Uterus (tissue), 3 donors: ENCODE measurements at regions not wholly inside any gene's neighbourhood (a gene's known extent, or its start where the extent isn't known, plus 50 kb on each side); places are given as distances from the start of the nearest gene placed in this dataset.

Experiments used
- DNase-seq, 2 donors: peaks; one replicate each; pipeline ENCODE4 v3.0.0-alpha.2; 2019 to 2020
- H3K27ac ChIP-seq, 2 donors: fragments of 200-600 bp; sonication (generic); 1 replicate in 1 of 2; 2 replicates in 1 of 2; pipeline ENCODE4 v1.5.1; 2016 to 2018
- H3K27me3 ChIP-seq, 2 donors: fragments of 200-600 bp; sonication (generic); one replicate each; pipeline ENCODE4 v1.5.1; 2018 to 2019; ENCODE audit warnings: control low read depth in 1 of 2
- H3K36me3 ChIP-seq, 2 donors: fragments of 200-600 bp; sonication (generic); one replicate each; pipeline ENCODE4 v1.5.1; 2019; ENCODE audit warnings: control low read depth in 1 of 2
- H3K4me1 ChIP-seq, 2 donors: fragments of 200-600 bp; sonication (generic); one replicate each; pipeline ENCODE4 v1.5.1; 2018 to 2019; ENCODE audit warnings: control low read depth in 1 of 2
- H3K4me3 ChIP-seq, 2 donors: fragments of 200-600 bp; sonication (generic); 1 replicate in 1 of 2; 2 replicates in 1 of 2; pipeline ENCODE4 v1.5.1; 2018 to 2019; ENCODE audit warnings: mild to moderate bottlenecking in 1 of 2
- H3K9me3 ChIP-seq, 2 donors: fragments of 200-600 bp; sonication (generic); one replicate each; pipeline ENCODE4 v1.5.1; 2019; ENCODE audit warnings: control low read depth in 1 of 2
- POLR2A ChIP-seq, 2 donors: fragments of 450-650 bp; IDR thresholded peaks; one replicate each; pipeline ENCODE4 v1.6.1; 2016; ENCODE audit warnings: antibody characterized with exemption in 2 of 2, mild to moderate bottlenecking in 1 of 2, moderate library complexity in 1 of 2
- intact Hi-C: fragments of 100-400 bp; cut with DNase I; formaldehyde crosslinking; loops from one replicate; pipeline ENCODE4 v1.15.1; 2023; ENCODE audit warnings: low total_unique reads
- TF ChIP-seq, protein P1 (sequence below), 4 experiments: fragments of 200-600 bp in 2 of 4; fragments of 450-650 bp in 2 of 4; sonication (generic) in 2 of 4; IDR thresholded peaks; one replicate each; pipeline ENCODE4 v1.5.1; 2016 to 2019; ENCODE audit warnings: antibody characterized with exemption in 4 of 4, mild to moderate bottlenecking in 2 of 4, moderate library complexity in 1 of 4
- donor health status: DM: yes; HTN: yes; CAD: no.

DNA sequence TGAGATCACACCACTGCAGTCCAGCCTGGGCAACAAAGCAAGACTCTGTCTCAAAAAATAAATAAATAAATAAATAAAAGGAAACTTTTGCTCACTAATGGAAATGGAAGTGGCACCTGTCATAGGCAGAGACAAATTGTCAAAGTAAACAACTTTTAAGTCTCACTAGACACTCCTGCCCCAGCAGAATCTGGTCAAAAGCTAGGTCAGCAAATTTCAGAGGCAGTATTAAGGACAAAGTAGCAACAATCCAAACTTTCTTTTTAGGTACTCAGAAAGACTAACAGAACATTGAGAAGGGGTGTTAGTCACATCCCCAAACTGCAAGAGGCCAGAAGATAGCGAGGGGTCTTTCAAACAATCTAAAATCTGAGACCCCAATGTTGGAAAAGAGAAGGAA is 101.4 kb upstream of the MSX2 start:
- no peak for DNase-seq
- Histone ChIP-seq H3K27me3 (no peaks in the 10 kb centered on the region), H3K9me3 (no peaks in the 10 kb centered on the region), H3K4me3 (no peak overlapping the region), H3K27ac (no peak overlapping the region), H3K4me1 (no peaks in the 10 kb centered on the region), H3K36me3 (no peaks in the 10 kb centered on the region)
- intact Hi-C loops, result no loop called here
- no peak for TF ChIP-seq POLR2A (IDR thresholded peaks at IDR 0.05)
- TF ChIP-seq, protein P1, sequence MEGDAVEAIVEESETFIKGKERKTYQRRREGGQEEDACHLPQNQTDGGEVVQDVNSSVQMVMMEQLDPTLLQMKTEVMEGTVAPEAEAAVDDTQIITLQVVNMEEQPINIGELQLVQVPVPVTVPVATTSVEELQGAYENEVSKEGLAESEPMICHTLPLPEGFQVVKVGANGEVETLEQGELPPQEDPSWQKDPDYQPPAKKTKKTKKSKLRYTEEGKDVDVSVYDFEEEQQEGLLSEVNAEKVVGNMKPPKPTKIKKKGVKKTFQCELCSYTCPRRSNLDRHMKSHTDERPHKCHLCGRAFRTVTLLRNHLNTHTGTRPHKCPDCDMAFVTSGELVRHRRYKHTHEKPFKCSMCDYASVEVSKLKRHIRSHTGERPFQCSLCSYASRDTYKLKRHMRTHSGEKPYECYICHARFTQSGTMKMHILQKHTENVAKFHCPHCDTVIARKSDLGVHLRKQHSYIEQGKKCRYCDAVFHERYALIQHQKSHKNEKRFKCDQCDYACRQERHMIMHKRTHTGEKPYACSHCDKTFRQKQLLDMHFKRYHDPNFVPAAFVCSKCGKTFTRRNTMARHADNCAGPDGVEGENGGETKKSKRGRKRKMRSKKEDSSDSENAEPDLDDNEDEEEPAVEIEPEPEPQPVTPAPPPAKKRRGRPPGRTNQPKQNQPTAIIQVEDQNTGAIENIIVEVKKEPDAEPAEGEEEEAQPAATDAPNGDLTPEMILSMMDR (IDR thresholded peaks at IDR 0.05), result no peak

DNA sequence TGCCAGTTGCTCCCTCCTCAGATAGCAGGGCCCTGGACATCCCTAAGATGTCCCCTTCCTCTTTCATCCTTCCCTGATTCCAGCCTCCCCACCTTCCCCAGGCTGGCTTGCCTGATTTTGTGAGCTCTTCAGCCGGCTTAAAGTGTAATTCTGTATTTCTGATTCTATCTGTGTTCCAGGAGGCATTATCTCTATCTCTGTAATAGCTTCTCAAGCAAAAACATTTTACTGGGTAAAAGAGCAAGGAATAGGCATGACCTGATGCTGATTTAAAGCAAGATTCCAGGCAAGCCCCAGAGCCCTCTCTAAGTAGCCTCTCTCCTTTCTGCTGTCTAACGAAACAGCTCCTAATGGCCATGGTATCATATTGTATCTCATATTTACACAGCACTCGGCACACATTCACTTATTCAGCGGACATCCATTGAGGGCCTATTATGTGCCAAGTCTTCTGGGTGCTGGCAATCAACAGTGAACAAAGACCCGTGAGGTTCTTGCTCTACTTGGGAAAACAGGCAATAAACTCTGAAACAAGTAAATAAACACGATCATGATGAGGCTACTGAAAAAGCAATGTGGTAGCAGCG is 100.9 kb upstream of the MSX2 start:
- Histone ChIP-seq H3K4me1 (no peaks in the 10 kb centered on the region), H3K9me3 (no peaks in the 10 kb centered on the region), H3K27me3 (no peaks in the 10 kb centered on the region), H3K4me3 (no peak overlapping the region), H3K36me3 (no peaks in the 10 kb centered on the region), H3K27ac (no peak overlapping the region)
- TF ChIP-seq, protein P1 (IDR thresholded peaks at IDR 0.05), result no peak
- TF ChIP-seq POLR2A (IDR thresholded peaks at IDR 0.05), result no peak
- DNase-seq, result no peak
- intact Hi-C loops, result no loop called here

DNA sequence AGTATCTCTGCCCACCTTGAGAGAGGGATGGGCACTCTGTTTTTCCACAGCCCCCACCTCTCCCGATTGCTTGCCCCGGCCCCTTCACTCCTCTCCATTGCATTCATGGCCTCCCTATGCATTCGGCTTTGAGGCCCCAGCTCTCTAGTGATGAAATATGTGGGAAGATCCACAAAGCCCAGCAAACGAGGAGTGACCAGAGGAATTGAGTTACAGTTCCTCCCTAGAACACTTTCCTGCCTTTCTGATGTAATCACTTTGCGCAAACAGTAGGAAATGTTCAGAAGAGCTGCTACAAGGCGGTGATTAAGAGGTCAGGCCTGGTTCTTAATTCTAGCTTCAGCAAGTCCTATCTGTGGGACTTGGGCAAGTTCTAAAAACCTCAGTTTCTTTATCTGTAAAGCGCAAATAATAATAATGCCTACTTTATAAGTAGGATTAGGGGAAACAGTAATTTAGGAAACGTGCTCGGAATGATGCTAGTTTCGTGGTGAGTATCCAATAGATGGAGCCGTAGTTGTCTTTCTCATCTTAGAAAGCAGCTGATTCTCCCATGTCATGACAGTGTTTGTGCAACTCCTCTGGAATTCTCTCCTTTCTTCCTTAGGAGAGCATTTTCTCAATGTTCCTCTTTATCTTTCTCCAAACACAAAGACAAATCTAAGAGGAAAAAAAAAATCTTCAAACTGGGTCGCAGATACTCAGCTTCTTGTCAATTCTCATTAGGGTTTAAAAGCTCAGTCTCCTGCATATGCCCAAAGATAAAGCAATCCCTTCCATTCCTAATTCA is 99.5 kb upstream of the MSX2 start:
- DNase-seq, result no peak
- Histone ChIP-seq H3K27ac (no peak overlapping the region), H3K9me3 (no peaks in the 10 kb centered on the region), H3K36me3 (no peaks in the 10 kb centered on the region), H3K4me1 (no peaks in the 10 kb centered on the region), H3K4me3 (no peak overlapping the region), H3K27me3 (no peaks in the 10 kb centered on the region)
- intact Hi-C loops, result no loop called here
- TF ChIP-seq, protein P1 (IDR thresholded peaks at IDR 0.05), result no peak
- no peak for TF ChIP-seq POLR2A (IDR thresholded peaks at IDR 0.05)

DNA sequence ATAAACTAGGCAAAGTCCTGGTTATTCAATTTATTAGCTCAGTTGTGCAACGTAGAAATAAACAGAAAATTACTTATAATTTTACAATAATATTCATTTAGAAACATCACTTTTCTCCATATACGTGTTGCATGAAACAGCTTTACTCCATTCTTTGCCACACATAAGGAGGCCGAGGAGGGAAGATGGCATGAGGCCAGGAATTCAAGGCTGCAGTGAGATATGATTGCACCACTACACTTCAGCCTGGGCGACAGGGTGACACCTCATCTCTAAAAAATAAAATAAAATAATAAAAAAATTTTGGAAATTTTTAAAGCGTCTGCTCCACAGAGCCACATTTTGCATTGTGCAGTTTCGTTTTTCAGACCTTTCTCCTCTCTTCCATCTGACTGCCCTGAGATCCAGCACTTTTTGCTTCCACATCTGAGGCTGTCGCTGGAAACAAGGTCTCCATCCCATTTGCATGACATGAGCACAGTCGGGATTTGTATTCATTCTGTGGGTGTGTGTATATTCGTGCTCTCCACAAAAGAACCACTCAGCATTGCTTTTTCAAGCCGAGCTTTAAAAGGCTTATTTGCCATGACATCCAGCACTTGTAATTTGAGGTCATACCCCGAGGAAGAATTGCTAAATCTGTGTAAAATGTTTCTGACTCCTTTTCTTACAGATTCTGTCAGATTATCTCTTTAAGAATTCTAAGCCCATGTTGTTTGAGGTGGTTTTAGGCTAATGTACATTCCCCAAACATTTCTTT is 98.6 kb upstream of the MSX2 start:
- TF ChIP-seq POLR2A (IDR thresholded peaks at IDR 0.05), result no peak

DNA sequence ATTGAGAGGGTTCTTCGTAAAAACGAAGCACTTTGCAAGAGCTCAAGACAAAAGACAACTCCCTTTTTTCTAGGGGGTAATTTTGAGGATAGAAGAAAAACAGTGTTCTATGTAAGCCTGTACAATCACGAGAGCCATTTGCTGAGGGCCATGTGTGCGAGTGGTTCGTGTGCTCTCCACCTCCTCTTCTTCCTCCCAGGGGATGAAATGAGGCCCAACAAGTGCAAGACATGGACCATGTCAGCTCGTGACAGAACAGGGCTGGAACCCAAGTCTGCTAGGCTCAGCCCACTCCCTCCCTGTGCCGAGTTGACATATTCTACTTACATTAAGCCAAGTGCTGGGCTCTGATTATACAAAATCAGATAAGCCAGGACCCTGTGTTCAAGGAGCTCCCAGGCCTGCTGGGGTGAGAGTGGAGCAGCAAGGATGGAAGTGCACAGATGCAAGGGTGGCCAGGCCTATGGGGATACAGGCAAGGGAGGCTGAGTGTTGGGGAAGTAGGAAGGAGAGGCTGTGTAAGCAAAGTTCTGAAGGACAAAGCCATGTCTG is 97.9 kb upstream of the MSX2 start:
- no peak overlapping the region for H3K4me3 ChIP-seq
- H3K4me1 ChIP-seq, result no peaks in the 10 kb centered on the region
- H3K27me3 ChIP-seq, result no peaks in the 10 kb centered on the region
- H3K27ac ChIP-seq, result no peak overlapping the region
- DNase-seq, result no peak
- no peaks in the 10 kb centered on the region for H3K36me3 ChIP-seq
- TF ChIP-seq POLR2A (IDR thresholded peaks at IDR 0.05), result no peak
- TF ChIP-seq, protein P1 (IDR thresholded peaks at IDR 0.05), result no peak
- intact Hi-C loops, result no loop called here
- H3K9me3 ChIP-seq, result no peaks in the 10 kb centered on the region

More for the DNA sequence above, 98.6 kb upstream of the MSX2 start:
- intact Hi-C loops, result no loop called here
- Histone ChIP-seq H3K4me1 (no peaks in the 10 kb centered on the region), H3K27me3 (no peaks in the 10 kb centered on the region), H3K9me3 (no peaks in the 10 kb centered on the region), H3K27ac (no peak overlapping the region), H3K36me3 (no peaks in the 10 kb centered on the region), H3K4me3 (no peak overlapping the region)
- DNase-seq, result no peak
